Vagina (tissue), 2 donors: ENCODE measurements at regions not wholly inside any gene's neighbourhood (a gene's known extent, or its start where the extent isn't known, plus 50 kb on each side); places are given as distances from the start of the nearest gene placed in this dataset.

Source experiments
- DNase-seq, 2 donors: peaks; one replicate each; pipeline ENCODE4 v3.0.0-alpha.2; 2017; ENCODE audit errors: extremely low spot score in 2 of 2
- H3K27ac ChIP-seq: fragments of 200-600 bp; sonication (generic); one replicate; pipeline ENCODE4 v1.5.1; 2019
- H3K27me3 ChIP-seq: fragments of 200-600 bp; sonication (generic); one replicate; pipeline ENCODE4 v1.5.1; 2019
- H3K36me3 ChIP-seq, 2 donors: fragments of 200-600 bp; sonication (generic); one replicate each; pipeline ENCODE4 v1.5.1; 2017 to 2019
- H3K4me1 ChIP-seq: fragments of 200-600 bp; sonication (generic); one replicate; pipeline ENCODE4 v1.5.1; 2019
- H3K4me3 ChIP-seq, 2 donors: fragments of 200-600 bp; sonication (generic); 1 replicate in 1 of 2; 2 replicates in 1 of 2; pipeline ENCODE4 v1.5.1; 2016 to 2019
- H3K9me3 ChIP-seq: fragments of 200-600 bp; sonication (generic); one replicate; pipeline ENCODE4 v1.5.1; 2019
- CTCF ChIP-seq, 3 experiments: fragments of 450-650 bp in 2 of 3; fragments of 200-600 bp in 1 of 3; sonication (generic) in 1 of 3; IDR thresholded peaks; one replicate each; pipeline ENCODE4 v1.5.1; 2017 to 2019; ENCODE audit warnings: antibody characterized with exemption in 3 of 3, mild to moderate bottlenecking in 2 of 3, moderate library complexity in 2 of 3
- POLR2A ChIP-seq, 2 donors: fragments of 450-650 bp; IDR thresholded peaks; one replicate each; pipeline ENCODE4 v1.6.1; 2017; ENCODE audit warnings: antibody characterized with exemption in 2 of 2, mild to moderate bottlenecking in 2 of 2, moderate library complexity in 2 of 2
- POLR2AphosphoS5 ChIP-seq, 2 donors: sonication (generic); formaldehyde crosslinking; IDR thresholded peaks; one replicate each; pipeline ENCODE4 v1.9.0; 2017; ENCODE audit warnings: antibody characterized with exemption in 2 of 2, mild to moderate bottlenecking in 2 of 2, low read depth in 1 of 2; ENCODE audit not compliant: insufficient read depth in 1 of 2
- intact Hi-C: fragments of 100-400 bp; cut with DNase I; formaldehyde crosslinking; loops from one replicate; pipeline ENCODE4 v1.15.1; 2023

DNA sequence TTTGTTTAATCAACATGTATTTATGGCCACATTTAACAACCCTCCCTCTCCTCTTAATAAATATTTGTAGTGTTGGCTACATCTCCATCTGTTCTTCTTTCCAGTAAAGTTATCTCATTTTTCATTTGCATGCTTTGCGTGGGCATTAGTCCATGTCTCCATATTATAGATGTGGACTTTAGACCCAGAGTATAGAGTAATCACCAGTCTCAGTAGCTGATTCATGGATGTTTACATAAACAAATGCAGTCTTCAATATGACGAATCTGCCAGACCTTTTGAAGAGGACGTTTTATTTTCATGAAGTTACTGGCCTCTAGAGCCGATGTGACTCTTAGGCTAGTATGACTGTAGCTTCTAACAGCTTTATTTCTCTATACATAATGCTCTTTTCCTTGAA lies 1546.2 kb downstream of the OLFM4 start:
- intact Hi-C loops = no loop called here
- Histone ChIP-seq H3K9me3 (no peaks in the 10 kb centered on the region), H3K36me3 (no peaks in the 10 kb centered on the region), H3K4me3 (no peak overlapping the region), H3K4me1 (no peaks in the 10 kb centered on the region), H3K27ac (no peak overlapping the region), H3K27me3 (no peaks in the 10 kb centered on the region)
- DNase-seq = no peak
- TF ChIP-seq CTCF (IDR thresholded peaks at IDR 0.05) = no peak
- TF ChIP-seq POLR2AphosphoS5 (IDR thresholded peaks at IDR 0.05; ENCODE audit: insufficient read depth in 1 of 2, low read depth in 1 of 2) = no peak
- no peak for TF ChIP-seq POLR2A (IDR thresholded peaks at IDR 0.05)

GRCh38 chr13:54591540-54591939 lies 1562.9 kb downstream of the OLFM4 start:
- no peak for DNase-seq
- Histone ChIP-seq H3K9me3 (no peaks in the 10 kb centered on the region), H3K36me3 (no peaks in the 10 kb centered on the region), H3K4me3 (no peak overlapping the region), H3K27ac (no peak overlapping the region), H3K4me1 (no peaks in the 10 kb centered on the region), H3K27me3 (no peaks in the 10 kb centered on the region)
- intact Hi-C loops = no loop called here
- no peak for TF ChIP-seq POLR2A (IDR thresholded peaks at IDR 0.05)
- no peak for TF ChIP-seq CTCF (IDR thresholded peaks at IDR 0.05)
- TF ChIP-seq POLR2AphosphoS5 (IDR thresholded peaks at IDR 0.05; ENCODE audit: insufficient read depth in 1 of 2, low read depth in 1 of 2) = no peak

DNA sequence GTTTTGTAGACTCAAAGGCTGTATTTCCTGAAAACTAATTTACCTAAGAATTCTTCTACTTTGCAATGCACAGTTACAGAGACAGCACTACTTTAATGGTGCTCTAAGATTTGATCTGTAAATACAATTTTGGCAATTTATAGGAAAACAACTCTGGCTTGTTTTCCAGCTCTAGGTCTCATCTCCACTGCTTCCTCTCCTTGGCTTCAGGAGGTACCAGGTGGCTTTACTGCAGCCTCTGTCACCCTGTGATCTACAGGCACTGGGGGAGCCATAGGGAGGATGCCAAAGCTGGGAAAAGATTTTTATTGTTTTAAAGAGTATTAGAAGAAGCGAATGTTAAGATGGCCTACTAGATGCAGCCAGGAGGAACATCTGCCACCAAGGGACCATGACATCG lies 1563.6 kb downstream of the OLFM4 start:
- TF ChIP-seq POLR2AphosphoS5 (IDR thresholded peaks at IDR 0.05; ENCODE audit: insufficient read depth in 1 of 2, low read depth in 1 of 2) (no peak), CTCF (IDR thresholded peaks at IDR 0.05) (no peak), POLR2A (IDR thresholded peaks at IDR 0.05) (no peak)
- Histone ChIP-seq H3K4me3 (no peak overlapping the region), H3K27ac (no peak overlapping the region), H3K9me3 (no peaks in the 10 kb centered on the region), H3K4me1 (no peaks in the 10 kb centered on the region), H3K36me3 (no peaks in the 10 kb centered on the region), H3K27me3 (no peaks in the 10 kb centered on the region)
- DNase-seq = no peak
- intact Hi-C loops = no loop called here

GRCh38 chr13:54593504-54593903 lies 1564.9 kb downstream of the OLFM4 start:
- intact Hi-C loops = no loop called here
- no peak for TF ChIP-seq POLR2AphosphoS5 (IDR thresholded peaks at IDR 0.05; ENCODE audit: insufficient read depth in 1 of 2, low read depth in 1 of 2)
- TF ChIP-seq POLR2A (IDR thresholded peaks at IDR 0.05) = no peak
- TF ChIP-seq CTCF (IDR thresholded peaks at IDR 0.05) = no peak
- Histone ChIP-seq H3K27me3 (no peaks in the 10 kb centered on the region), H3K4me3 (no peak overlapping the region), H3K4me1 (no peaks in the 10 kb centered on the region), H3K9me3 (no peaks in the 10 kb centered on the region), H3K27ac (no peak overlapping the region), H3K36me3 (no peaks in the 10 kb centered on the region)
- no peak for DNase-seq

- Histone ChIP-seq H3K27me3 (no peaks in the 10 kb centered on the region), H3K36me3 (no peaks in the 10 kb centered on the region), H3K9me3 (no peaks in the 10 kb centered on the region), H3K4me1 (no peaks in the 10 kb centered on the region), H3K4me3 (no peak overlapping the region), H3K27ac (no peak overlapping the region)
- intact Hi-C loops = no loop called here
- TF ChIP-seq CTCF (IDR thresholded peaks at IDR 0.05) (no peak), POLR2AphosphoS5 (IDR thresholded peaks at IDR 0.05; ENCODE audit: insufficient read depth in 1 of 2, low read depth in 1 of 2) (no peak), POLR2A (IDR thresholded peaks at IDR 0.05) (no peak)
- DNase-seq = no peak
These were observed 1569.0 kb downstream of the OLFM4 start for GRCh38 chr13:54597540-54598088.
